ENCODE measurements at regions not wholly inside any gene's neighbourhood (a gene's known extent, or its start where the extent isn't known, plus 50 kb on each side); places are given as distances from the start of the nearest gene placed in this dataset.

DNA sequence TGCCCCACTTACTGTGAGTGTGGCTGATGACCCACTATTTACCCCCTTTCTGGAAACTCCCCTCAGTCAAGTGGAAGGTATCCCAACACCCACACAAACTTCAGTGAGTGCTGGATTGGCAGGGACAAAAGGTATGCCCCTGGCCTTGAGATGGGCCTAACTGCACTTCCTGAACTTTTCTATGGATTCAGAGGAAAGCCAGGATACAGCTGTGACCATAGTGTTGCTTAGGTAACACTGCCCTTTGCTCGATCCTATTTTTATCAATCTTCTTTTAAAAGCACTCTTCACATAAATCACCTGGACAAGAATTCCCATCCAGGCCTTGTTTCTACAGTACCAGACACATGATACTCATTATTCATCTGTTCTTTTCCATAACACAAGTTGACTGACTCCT lies 671.5 kb upstream of the SLC8A1 start:
- Mint-ChIP-seq H3K4me3 (no peak overlapping the region), H3K27me3 (ENCODE audit: insufficient read depth) (no peaks in the 10 kb centered on the region; the same call in 1 of the 2 replicates), H3K4me1 (ENCODE audit: low read depth) (no peaks in the 10 kb centered on the region), H3K9me3 (peaks cover 10% of the 10 kb centered on the region), H3K36me3 (ENCODE audit: low read depth) (no peaks in the 10 kb centered on the region), H3K27ac (no peak overlapping the region)
- TF ChIP-seq, protein P1, sequence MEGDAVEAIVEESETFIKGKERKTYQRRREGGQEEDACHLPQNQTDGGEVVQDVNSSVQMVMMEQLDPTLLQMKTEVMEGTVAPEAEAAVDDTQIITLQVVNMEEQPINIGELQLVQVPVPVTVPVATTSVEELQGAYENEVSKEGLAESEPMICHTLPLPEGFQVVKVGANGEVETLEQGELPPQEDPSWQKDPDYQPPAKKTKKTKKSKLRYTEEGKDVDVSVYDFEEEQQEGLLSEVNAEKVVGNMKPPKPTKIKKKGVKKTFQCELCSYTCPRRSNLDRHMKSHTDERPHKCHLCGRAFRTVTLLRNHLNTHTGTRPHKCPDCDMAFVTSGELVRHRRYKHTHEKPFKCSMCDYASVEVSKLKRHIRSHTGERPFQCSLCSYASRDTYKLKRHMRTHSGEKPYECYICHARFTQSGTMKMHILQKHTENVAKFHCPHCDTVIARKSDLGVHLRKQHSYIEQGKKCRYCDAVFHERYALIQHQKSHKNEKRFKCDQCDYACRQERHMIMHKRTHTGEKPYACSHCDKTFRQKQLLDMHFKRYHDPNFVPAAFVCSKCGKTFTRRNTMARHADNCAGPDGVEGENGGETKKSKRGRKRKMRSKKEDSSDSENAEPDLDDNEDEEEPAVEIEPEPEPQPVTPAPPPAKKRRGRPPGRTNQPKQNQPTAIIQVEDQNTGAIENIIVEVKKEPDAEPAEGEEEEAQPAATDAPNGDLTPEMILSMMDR (IDR thresholded peaks at IDR 0.05): no peak
- DNase-seq: no peak

DNA sequence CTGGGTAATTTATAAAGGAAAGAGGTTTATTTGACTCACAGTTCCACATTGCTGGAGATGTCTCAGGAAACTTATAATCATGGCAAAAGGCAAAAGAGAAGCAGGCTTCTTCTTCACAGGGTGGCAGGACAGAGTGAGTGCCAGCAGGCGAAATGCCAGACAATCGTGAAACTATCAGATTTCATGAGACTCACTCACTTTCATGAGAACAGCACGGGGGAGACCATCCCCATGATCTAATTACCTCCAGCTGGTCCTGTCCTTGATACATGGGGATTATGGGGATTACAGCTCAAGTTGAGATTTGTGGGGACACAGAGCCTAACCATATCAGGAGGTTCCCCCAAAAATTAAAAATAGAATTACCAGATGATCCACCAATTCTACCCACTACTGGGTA lies 675.5 kb upstream of the SLC8A1 start:
- Mint-ChIP-seq H3K4me3 (no peak overlapping the region), H3K4me1 (ENCODE audit: low read depth) (no peaks in the 10 kb centered on the region), H3K27me3 (ENCODE audit: insufficient read depth) (no peaks in the 10 kb centered on the region; the same call in 1 of the 2 replicates), H3K36me3 (ENCODE audit: low read depth) (no peaks in the 10 kb centered on the region), H3K27ac (no peak overlapping the region), H3K9me3 (peaks cover 5% of the 10 kb centered on the region)
- TF ChIP-seq, protein P1 (IDR thresholded peaks at IDR 0.05): no peak
- no peak for DNase-seq

DNA sequence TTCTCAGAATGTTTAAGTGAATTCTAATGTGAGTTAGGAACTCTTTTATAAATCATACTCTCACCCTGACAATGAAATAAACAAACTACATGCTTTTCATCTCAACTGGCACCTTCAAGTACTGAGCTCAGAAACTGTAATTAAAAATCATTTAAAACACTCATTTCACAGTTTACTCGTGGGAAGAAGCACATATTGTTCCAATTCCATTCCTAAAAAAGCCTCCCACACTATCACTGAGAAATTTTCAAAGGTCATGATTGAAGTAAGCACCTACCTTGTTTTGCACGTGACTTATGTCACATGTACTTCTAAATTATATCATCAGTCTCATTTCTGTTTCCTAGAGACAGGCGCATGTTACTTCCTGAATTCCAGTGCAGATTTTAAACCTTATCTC lies 678.1 kb upstream of the SLC8A1 start:
- Mint-ChIP-seq H3K4me1 (ENCODE audit: low read depth) (no peaks in the 10 kb centered on the region), H3K36me3 (ENCODE audit: low read depth) (no peaks in the 10 kb centered on the region), H3K9me3 (peaks cover 5% of the 10 kb centered on the region; the same call in 1 of the 2 replicates), H3K4me3 (no peak overlapping the region), H3K27ac (no peak overlapping the region), H3K27me3 (ENCODE audit: insufficient read depth) (no peaks in the 10 kb centered on the region; the same call in 1 of the 2 replicates)
- TF ChIP-seq, protein P1 (IDR thresholded peaks at IDR 0.05): no peak
- DNase-seq: no peak

DNA sequence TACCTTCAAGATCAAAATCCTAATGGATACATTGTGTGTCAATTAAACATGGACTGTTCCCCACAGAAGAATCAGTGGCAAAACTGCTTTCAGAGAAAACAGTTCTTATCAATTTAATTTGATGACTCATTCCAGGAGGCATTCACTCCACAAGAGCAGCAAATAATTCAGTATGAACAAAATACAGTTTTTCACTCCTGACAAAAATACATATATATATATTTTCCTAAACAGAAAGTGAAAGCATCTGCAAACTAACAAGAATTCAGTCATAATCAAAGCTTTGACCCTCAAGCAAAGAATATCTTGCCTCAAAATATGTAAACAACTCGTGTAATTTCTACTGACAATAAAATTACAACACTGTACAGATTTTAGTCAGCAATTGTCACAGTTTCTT lies 685.1 kb upstream of the SLC8A1 start:
- H3K27me3 Mint-ChIP-seq (ENCODE audit: insufficient read depth): no peaks in the 10 kb centered on the region
- no peak overlapping the region for H3K27ac Mint-ChIP-seq
- DNase-seq: no peak
- no peak overlapping the region for H3K4me3 Mint-ChIP-seq
- TF ChIP-seq, protein P1 (IDR thresholded peaks at IDR 0.05): no peak
- no peaks in the 10 kb centered on the region for H3K36me3 Mint-ChIP-seq (ENCODE audit: low read depth)
- H3K4me1 Mint-ChIP-seq (ENCODE audit: low read depth): no peaks in the 10 kb centered on the region
- no peaks in the 10 kb centered on the region for H3K9me3 Mint-ChIP-seq

DNA sequence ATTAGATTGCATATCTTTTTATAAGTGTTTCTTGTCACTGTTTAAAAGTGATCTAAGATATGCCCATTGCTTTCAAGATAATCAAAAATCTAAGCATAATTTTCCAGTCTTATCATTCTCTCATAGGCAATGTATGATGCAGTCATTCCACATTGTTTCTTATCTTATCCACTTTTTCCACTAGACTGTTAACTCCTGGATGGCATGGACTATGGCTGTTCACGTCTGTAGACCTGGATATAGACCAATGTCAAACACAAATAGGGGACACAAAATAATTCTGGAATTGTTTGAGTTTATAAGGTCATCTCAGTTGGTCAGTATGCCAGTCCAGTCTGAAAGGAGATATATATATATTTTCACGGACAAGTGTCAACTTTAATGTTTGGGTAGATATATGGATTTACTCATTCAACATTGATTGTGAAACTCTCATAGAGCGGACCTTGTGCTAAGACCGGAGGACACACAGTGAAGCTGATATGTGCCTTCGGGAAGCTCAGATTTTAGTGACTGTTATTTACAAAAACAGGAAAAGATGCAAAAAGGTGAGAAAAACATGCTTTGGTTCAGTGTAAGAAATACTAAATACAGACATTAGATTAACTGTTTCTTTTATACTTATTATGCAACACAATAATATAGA lies 689.4 kb upstream of the SLC8A1 start:
- no peaks in the 10 kb centered on the region for H3K27me3 Mint-ChIP-seq (ENCODE audit: insufficient read depth)
- no peak overlapping the region for H3K27ac Mint-ChIP-seq
- TF ChIP-seq, protein P1 (IDR thresholded peaks at IDR 0.05): no peak
- H3K4me1 Mint-ChIP-seq (ENCODE audit: low read depth): no peaks in the 10 kb centered on the region
- H3K4me3 Mint-ChIP-seq: no peak overlapping the region
- no peak for DNase-seq
- no peaks in the 10 kb centered on the region for H3K9me3 Mint-ChIP-seq
- H3K36me3 Mint-ChIP-seq (ENCODE audit: low read depth): no peaks in the 10 kb centered on the region

Measured in HFFc6 (cell line).